ENCODE measurements at regions not wholly inside any gene's neighbourhood (a gene's known extent, or its start where the extent isn't known, plus 50 kb on each side); places are given as distances from the start of the nearest gene placed in this dataset.

DNA sequence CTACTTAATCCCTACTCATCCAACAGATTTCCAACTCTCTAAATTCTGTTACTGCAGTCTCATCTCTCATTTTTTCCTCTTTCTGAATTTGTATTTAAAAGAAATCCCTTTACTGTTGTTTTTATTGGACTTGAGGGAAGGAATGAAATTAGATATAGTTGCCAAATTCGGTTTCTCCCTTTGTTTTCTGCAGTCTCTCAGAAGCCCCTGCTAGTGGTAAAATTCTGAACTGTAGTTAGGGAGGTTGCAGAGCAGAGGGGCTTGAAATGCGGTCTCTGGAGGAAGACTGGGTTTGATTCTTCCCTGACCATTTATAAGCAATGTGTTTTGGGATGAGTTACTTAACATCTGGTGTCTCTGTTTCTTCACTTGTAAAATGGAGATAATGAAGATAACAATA is 106.3 kb upstream of the TBX18 start:
- H3K9me3 ChIP-seq (ENCODE audit: control insufficient read depth, low read depth, low read length) = no peaks in the 10 kb centered on the region
- TF ChIP-seq, protein P1, sequence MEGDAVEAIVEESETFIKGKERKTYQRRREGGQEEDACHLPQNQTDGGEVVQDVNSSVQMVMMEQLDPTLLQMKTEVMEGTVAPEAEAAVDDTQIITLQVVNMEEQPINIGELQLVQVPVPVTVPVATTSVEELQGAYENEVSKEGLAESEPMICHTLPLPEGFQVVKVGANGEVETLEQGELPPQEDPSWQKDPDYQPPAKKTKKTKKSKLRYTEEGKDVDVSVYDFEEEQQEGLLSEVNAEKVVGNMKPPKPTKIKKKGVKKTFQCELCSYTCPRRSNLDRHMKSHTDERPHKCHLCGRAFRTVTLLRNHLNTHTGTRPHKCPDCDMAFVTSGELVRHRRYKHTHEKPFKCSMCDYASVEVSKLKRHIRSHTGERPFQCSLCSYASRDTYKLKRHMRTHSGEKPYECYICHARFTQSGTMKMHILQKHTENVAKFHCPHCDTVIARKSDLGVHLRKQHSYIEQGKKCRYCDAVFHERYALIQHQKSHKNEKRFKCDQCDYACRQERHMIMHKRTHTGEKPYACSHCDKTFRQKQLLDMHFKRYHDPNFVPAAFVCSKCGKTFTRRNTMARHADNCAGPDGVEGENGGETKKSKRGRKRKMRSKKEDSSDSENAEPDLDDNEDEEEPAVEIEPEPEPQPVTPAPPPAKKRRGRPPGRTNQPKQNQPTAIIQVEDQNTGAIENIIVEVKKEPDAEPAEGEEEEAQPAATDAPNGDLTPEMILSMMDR (conservative IDR thresholded peaks at IDR 0.05) = peak; percentile 47
- H3K79me1 ChIP-seq (ENCODE audit: insufficient read depth, low read depth, low read length, poor library complexity, severe bottlenecking) = no peaks in the 10 kb centered on the region
- no peak overlapping the region for H3K4me3 Mint-ChIP-seq
- no peak overlapping the region for H3T11ph ChIP-seq (ENCODE audit: low read length)
- no peak overlapping the region for H4K8ac ChIP-seq (replicated peaks; ENCODE audit: insufficient read length, low read depth, low read length)
- no peak overlapping the region for H3K14ac ChIP-seq (ENCODE audit: insufficient read depth, low read length)
- WGBS (ENCODE audit: extremely low coverage, insufficient read length, low lambda C conversion rate) = no CpG with 5 or more reads among the region's 2 CpGs
- H3K4me1 Mint-ChIP-seq = no peaks in the 10 kb centered on the region
- no peak overlapping the region for H2AFZ ChIP-seq (ENCODE audit: low read length)
- H3K27me3 Mint-ChIP-seq (ENCODE audit: low read depth) = no peaks in the 10 kb centered on the region
- H3K27ac Mint-ChIP-seq = no peak overlapping the region
- H4K20me1 ChIP-seq (ENCODE audit: control insufficient read depth, insufficient read depth, insufficient read length) = no peaks in the 10 kb centered on the region
- no peak overlapping the region for H3K4me2 ChIP-seq (ENCODE audit: insufficient read depth, insufficient read length, low read length)
- no peaks in the 10 kb centered on the region for H3K36me3 Mint-ChIP-seq (ENCODE audit: insufficient read depth in 1 of 3, low read depth in 3 of 3)
- no peak overlapping the region for H2BK15ac ChIP-seq (ENCODE audit: low read depth, low read length)
- H2BK120ac ChIP-seq (ENCODE audit: low read depth, low read length, poor library complexity, severe bottlenecking) = no peak overlapping the region
- no peak overlapping the region for H3K4ac ChIP-seq (ENCODE audit: low read depth, low read length)
- no peak for DNase-seq
- no peak overlapping the region for H3K9ac ChIP-seq (ENCODE audit: extremely low read depth, insufficient read length, low read length)
- H4K5ac ChIP-seq (ENCODE audit: insufficient read length, low read depth, low read length) = no peak overlapping the region
- H3K23me2 ChIP-seq (ENCODE audit: insufficient read length, low read depth, low read length, poor library complexity, severe bottlenecking) = no peaks in the 10 kb centered on the region
- H3K56ac ChIP-seq (ENCODE audit: insufficient read length, low read depth, low read length) = no peak overlapping the region
- H3K23ac ChIP-seq (ENCODE audit: insufficient read length, low read depth, low read length) = no peak overlapping the region
- no peaks in the 10 kb centered on the region for H3K27me3 ChIP-seq (ENCODE audit: insufficient read depth, low read length)
- H2AK5ac ChIP-seq (ENCODE audit: insufficient read length, low read length) = no peak overlapping the region
- no peaks in the 10 kb centered on the region for H3K79me2 ChIP-seq (ENCODE audit: insufficient read depth, low read length)
- no peak overlapping the region for H3K18ac ChIP-seq (ENCODE audit: insufficient read length, low read depth, low read length)
- H2BK5ac ChIP-seq (ENCODE audit: insufficient read length, low read length) = no peak overlapping the region
- no peaks in the 10 kb centered on the region for H3K4me1 ChIP-seq (ENCODE audit: insufficient read depth, low read length)
- no peak overlapping the region for H2BK20ac ChIP-seq (ENCODE audit: low read depth, low read length, poor library complexity, severe bottlenecking)
- no peak overlapping the region for H3K27ac ChIP-seq (ENCODE audit: insufficient read length, low read depth, low read length)
- no peak overlapping the region for H4K91ac ChIP-seq (ENCODE audit: insufficient read length, low read depth, low read length)
- no peak overlapping the region for H2BK12ac ChIP-seq (ENCODE audit: insufficient read length, low read depth, low read length)
- H3K9me3 Mint-ChIP-seq = no peaks in the 10 kb centered on the region

Data from H9 (cell line).